Right cardiac atrium (tissue), 5 donors: ENCODE measurements at regions not wholly inside any gene's neighbourhood (a gene's known extent, or its start where the extent isn't known, plus 50 kb on each side); places are given as distances from the start of the nearest gene placed in this dataset.

Experiments used
- ATAC-seq, 2 donors: fragments of 200-7000 bp; cut with Tn5 transposase; one replicate each; pipeline versions ENCODE4 v1.8.0 to v1.9.1; 2020; ENCODE audit warnings: moderate library complexity in 2 of 2, mild to moderate bottlenecking in 1 of 2
- DNase-seq, 3 donors: peaks; one replicate each; pipeline ENCODE4 v3.0.0-alpha.2; 2020
- H3K27ac ChIP-seq: one replicate; pipeline ENCODE4 v1.5.1; 2013; ENCODE audit warnings: mild to moderate bottlenecking, low read length, control low read depth, moderate library complexity
- H3K27me3 ChIP-seq: one replicate; pipeline ENCODE4 v1.6.1; 2013; ENCODE audit not compliant: control insufficient read depth, insufficient read depth
- H3K4me1 ChIP-seq: one replicate; pipeline ENCODE4 v1.6.1; 2013; ENCODE audit warnings: low read length; ENCODE audit not compliant: control insufficient read depth, insufficient read depth
- H3K4me3 ChIP-seq: one replicate; pipeline ENCODE4 v1.5.1; 2013; ENCODE audit warnings: low read length, control low read depth
- H3K9me3 ChIP-seq: one replicate; pipeline ENCODE4 v1.6.1; 2013; ENCODE audit warnings: low read length; ENCODE audit not compliant: control insufficient read depth
- WGBS: extraction: QIAGEN DNeasy Blood & Tissue Kit; methylation state at CpG from one replicate; pipeline ENCODE4 v1.1.7; 2013; 5-methylcytosine and 5-hydroxymethylcytosine counted together
- intact Hi-C, 4 donors: fragments of 100-400 bp; cut with DNase I; formaldehyde crosslinking; loops; one replicate each; pipeline versions ENCODE4 v1.11.0 to v1.14.0; 2022 to 2023
- donor health status: healthy with polysubstance abuse.
- donor health status: DM: no; HTN: yes; CAD: no.
- donor health status: DM: no; HTN: no; CAD: no.
- donor health status: DM: no; HTN: yes; CAD: no; lungs with severe emphysema.
- donor health status: DM: yes; HTN: yes; CAD: no.

DNA sequence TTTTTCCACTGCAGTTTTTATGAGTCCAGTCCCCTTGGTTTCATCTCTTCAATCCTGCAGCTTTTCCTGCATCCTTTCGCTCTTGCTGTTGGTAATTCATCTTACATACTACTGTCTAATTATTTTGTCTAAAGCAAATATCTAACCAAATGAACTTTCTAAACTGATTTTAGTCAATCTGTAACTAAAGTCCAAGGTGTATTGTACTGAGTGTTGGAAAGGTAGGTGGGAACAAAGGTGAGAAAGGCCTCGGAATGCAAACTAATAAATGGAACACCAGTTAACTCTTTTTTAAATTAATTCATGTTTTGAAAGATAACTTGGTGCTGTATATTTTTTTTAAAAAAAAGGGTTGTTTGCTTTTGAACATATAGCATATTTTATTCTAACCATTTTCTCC is 152.7 kb upstream of the CYLC2 start:
- Histone ChIP-seq H3K9me3 (no peaks in the 10 kb centered on the region), H3K4me3 (no peak overlapping the region), H3K27ac (no peak overlapping the region), H3K4me1 (no peaks in the 10 kb centered on the region), H3K27me3 (no peaks in the 10 kb centered on the region)
- DNase-seq = no peak
- no peak for ATAC-seq
- WGBS = 80% methylated on average over 2 of the region's 2 CpGs
- intact Hi-C loops = no loop called here

DNA sequence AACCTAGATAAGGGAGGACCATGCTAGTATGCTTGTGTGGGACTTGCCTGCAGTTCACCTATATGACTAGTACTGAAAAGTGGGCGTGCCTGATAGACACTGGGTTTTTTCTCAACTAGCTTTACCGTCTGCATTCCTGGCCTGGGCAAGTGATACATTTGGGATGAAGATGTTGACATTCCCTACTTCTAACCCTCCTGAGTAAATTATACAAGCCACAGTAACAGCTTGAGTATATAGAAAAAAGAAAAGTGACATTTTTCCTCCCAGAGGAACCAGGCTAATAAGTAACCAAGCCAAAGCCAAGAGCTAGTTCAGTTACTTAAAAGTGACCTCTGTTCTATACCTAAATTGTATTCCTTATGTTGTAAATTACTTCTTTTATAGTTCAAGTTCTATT is 153.8 kb upstream of the CYLC2 start:
- Histone ChIP-seq H3K27me3 (no peaks in the 10 kb centered on the region), H3K4me3 (no peak overlapping the region), H3K9me3 (no peaks in the 10 kb centered on the region), H3K4me1 (no peaks in the 10 kb centered on the region), H3K27ac (no peak overlapping the region)
- intact Hi-C loops = no loop called here
- ATAC-seq (no peak), DNase-seq (no peak)
- 53% methylated on average over 2 of the region's 2 CpGs for WGBS

DNA sequence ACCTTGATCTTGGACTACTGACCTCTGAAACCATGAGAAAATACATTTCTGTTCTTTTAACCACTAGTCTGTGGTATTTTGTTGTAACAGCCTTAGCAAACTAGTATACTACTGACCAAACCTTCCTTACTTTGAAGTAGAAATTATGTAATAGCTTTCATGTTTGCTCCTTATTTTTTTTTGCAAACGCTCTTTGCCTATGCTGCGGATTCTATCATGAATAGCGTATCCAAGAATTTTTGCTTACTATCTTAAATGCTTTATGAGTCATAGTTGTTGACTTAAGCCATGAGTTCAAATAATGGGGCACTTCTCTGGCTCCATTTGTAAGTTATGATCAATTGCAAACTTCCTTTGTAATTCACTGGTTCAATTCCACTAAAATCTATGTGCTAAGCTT is 154.8 kb upstream of the CYLC2 start:
- Histone ChIP-seq H3K27ac (no peak overlapping the region), H3K27me3 (no peaks in the 10 kb centered on the region), H3K4me3 (no peak overlapping the region), H3K9me3 (no peaks in the 10 kb centered on the region), H3K4me1 (no peaks in the 10 kb centered on the region)
- DNase-seq = no peak
- WGBS = 88% methylated on average over 3 of the region's 3 CpGs
- intact Hi-C loops = no loop called here
- no peak for ATAC-seq

DNA sequence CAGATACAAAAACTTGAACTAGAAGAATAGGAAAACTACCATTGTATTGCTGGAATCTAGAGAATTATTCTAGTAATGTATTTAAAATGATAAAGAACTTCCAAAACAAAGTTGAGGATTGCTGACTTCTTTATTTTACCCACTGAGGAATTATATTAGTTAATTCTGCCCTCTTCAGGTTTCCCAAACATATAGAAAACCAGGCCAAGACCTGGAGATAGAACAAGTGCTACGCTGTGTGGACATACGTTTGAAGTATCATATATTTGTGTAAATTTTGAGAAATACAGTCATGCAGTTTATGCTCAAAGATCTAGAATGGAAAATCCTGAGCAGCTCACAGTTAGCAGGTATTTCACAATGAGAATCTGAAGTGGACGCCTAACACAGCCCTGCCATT is 162.3 kb upstream of the CYLC2 start:
- Histone ChIP-seq H3K4me1 (no peaks in the 10 kb centered on the region), H3K27ac (no peak overlapping the region), H3K4me3 (no peak overlapping the region), H3K9me3 (no peaks in the 10 kb centered on the region), H3K27me3 (no peaks in the 10 kb centered on the region)
- DNase-seq = no peak
- intact Hi-C loops = no loop called here
- ATAC-seq = no peak
- WGBS = 84% methylated on average over 3 of the region's 3 CpGs

DNA sequence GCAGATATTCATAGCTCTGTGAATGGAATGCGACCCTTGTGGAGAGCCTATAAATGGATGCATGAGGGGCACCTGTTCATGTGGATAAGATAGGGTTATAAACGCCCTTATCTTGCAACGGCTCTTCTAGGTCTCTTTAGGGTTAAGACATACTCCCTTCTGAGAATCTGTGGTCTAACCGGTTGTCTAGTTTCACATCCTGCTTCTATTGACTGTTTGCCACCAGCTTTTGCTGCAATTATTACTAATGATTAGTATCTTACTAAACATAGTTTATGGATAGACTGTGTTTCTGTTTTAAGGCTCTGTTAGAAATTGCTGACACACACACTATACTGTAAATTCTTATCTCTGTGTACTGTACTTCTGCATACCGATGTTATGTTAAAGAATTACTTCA is 198.9 kb upstream of the CYLC2 start:
- intact Hi-C loops = no loop called here
- Histone ChIP-seq H3K27ac (no peak overlapping the region), H3K4me3 (no peak overlapping the region), H3K27me3 (no peaks in the 10 kb centered on the region), H3K9me3 (no peaks in the 10 kb centered on the region), H3K4me1 (no peaks in the 10 kb centered on the region)
- no peak for ATAC-seq
- WGBS = 44% methylated on average over 5 of the region's 5 CpGs
- no peak for DNase-seq

DNA sequence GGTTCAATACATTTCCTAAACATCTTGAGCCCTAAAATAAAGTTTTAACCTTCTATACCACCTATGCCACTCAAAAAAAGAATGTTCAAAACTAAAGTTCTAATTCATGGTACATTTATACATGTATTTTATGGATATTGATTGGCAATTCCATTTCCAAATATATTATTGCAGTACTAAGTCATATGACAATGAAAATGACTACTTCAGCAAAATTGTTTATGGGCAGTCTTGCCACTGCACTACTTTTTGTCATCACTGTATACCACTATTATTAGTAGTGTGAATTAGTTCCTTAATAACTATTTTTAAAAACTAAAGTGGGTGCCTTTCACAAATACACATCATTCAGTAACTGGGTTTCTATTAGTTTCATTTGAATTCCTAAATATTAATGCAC is 199.6 kb upstream of the CYLC2 start:
- DNase-seq (no peak), ATAC-seq (no peak)
- Histone ChIP-seq H3K27me3 (no peaks in the 10 kb centered on the region), H3K4me3 (no peak overlapping the region), H3K9me3 (no peaks in the 10 kb centered on the region), H3K27ac (no peak overlapping the region), H3K4me1 (no peaks in the 10 kb centered on the region)
- intact Hi-C loops = no loop called here

DNA sequence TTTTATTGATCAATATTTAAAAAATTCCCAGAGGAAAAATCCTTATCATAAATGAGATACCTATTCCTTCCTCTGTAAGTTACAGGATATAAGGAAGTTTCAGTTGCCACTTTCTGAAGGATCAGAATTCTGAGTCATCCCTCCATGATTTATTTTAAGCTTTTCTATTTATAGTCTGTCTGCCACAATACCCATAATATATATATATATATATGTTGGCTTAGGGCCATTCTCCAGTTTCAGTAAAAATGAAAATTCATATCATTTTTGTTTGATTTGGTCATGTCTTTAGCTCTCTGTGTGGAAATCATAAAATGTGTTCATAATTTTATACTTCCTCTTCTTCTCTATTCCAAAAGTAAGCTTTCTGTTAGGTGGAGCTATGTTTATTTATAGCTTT is 215.8 kb upstream of the CYLC2 start:
- DNase-seq (no peak), ATAC-seq (no peak)
- Histone ChIP-seq H3K9me3 (no peaks in the 10 kb centered on the region), H3K27ac (no peak overlapping the region), H3K4me3 (no peak overlapping the region), H3K4me1 (no peaks in the 10 kb centered on the region), H3K27me3 (no peaks in the 10 kb centered on the region)
- intact Hi-C loops = no loop called here

DNA sequence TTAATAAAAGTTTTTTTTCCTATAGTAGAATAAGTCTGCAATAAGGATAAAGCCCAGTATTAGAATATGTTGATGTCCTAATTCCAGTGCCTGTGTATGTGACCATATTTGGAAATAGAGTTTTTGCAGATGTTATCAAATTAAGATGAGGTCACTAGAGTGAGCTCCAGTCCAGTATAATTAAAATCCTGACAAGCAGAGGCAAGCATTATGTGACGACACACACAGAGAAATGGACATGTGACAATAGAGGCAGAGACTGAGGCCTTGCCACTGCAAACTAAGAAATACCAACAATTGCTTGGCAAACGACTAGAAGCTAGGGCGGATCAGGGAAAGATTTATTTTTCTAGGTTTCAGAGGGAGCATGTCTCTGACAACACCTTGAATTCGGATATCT is 216.4 kb upstream of the CYLC2 start:
- intact Hi-C loops = no loop called here
- 51% methylated on average over 4 of the region's 4 CpGs for WGBS
- H3K27ac ChIP-seq = no peak overlapping the region
- DNase-seq = no peak
- no peaks in the 10 kb centered on the region for H3K9me3 ChIP-seq
- H3K4me3 ChIP-seq = no peak overlapping the region
- ATAC-seq = no peak
- H3K27me3 ChIP-seq = no peaks in the 10 kb centered on the region
- H3K4me1 ChIP-seq = no peaks in the 10 kb centered on the region

DNA sequence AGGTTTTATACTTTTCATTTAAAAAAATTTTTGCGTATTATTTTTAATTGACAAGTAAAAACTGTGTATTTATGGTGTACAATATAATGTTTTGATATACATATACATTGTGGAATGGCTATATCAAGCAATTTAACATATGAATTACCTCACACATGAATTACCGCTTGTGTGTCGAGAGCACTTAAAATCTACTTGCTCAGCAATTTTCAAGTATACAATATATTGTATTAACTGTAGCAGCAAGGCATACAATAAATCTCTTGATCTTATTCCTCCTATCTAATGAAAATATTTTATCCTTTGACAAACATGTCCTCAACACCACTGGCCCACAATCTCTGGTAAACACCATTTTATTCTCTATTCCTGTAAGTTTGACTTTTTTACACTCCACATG is 224.4 kb upstream of the CYLC2 start:
- Histone ChIP-seq H3K27me3 (no peaks in the 10 kb centered on the region), H3K4me1 (no peaks in the 10 kb centered on the region), H3K9me3 (no peaks in the 10 kb centered on the region), H3K4me3 (no peak overlapping the region), H3K27ac (no peak overlapping the region)
- ATAC-seq = no peak
- intact Hi-C loops = no loop called here
- 95% methylated on average over 3 of the region's 3 CpGs for WGBS
- no peak for DNase-seq

DNA sequence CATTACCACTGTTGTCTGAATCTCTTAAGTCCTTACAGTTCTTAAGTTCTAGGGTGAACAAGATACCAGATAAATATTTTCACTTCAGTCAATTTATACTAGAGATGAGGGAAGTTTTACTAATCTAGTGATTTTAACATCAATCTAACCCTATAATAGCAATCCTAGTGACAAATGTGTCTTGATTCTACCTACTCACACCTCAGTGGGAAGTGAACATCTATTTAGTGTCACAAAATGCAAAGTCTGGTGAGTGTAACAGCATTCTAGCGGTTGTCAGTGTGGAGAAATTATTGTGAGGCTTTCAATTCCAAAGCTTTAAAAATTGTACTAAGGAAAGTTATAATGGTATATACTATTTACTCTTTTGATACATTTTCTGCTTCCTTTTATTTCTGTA is 225.8 kb upstream of the CYLC2 start:
- H3K9me3 ChIP-seq = no peaks in the 10 kb centered on the region
- ATAC-seq (no peak), DNase-seq (no peak)
- intact Hi-C loops = no loop called here
- WGBS = 83% methylated on average over 1 of the region's 1 CpG
- H3K4me3 ChIP-seq = no peak overlapping the region
- no peaks in the 10 kb centered on the region for H3K4me1 ChIP-seq
- H3K27ac ChIP-seq = no peak overlapping the region
- H3K27me3 ChIP-seq = no peaks in the 10 kb centered on the region

DNA sequence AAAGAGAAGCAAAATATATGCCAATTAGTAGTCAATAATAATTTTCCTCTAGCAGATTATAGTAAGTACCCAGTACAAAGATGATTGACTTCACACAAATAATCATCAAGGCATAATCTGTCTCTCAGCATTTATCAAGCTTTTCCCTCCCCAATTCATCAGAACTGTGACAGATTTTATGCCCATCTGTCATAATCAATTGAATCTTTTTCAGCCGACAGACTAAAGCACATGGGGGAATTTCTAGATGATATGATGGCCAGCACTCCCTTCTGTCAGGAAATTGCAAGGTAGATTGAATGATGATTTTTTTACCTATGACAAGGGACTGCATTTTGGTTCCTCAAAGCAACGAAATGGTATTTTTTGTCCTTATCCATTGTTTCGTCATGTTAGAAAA is 227.1 kb upstream of the CYLC2 start:
- intact Hi-C loops = no loop called here
- no peak overlapping the region for H3K27ac ChIP-seq
- DNase-seq = no peak

DNA sequence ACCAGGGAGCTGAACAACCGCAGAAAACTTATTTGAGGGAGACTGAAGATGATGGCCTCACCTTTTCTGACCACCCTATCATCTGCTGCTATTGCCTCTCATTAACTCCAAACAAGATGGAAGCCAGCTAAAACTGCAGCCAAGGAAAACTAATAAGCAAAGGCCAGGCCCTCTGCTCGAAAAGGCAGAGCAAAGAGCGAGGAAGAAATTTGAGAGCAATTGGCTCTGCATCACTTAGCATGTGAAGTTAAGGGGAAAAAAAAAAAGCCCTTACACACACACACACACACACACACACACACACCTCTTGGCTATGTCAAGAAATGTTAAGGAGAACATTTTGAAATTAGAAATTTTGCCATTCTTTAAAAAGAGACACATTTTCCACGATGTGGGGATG is 228.1 kb upstream of the CYLC2 start:
- WGBS = 70% methylated on average over 4 of the region's 4 CpGs

More for the DNA sequence above, 227.1 kb upstream of the CYLC2 start:
- Histone ChIP-seq H3K9me3 (no peaks in the 10 kb centered on the region), H3K4me1 (no peaks in the 10 kb centered on the region), H3K27me3 (no peaks in the 10 kb centered on the region), H3K4me3 (no peak overlapping the region)
- ATAC-seq = no peak
- WGBS = 79% methylated on average over 3 of the region's 3 CpGs

More for the DNA sequence above, 228.1 kb upstream of the CYLC2 start:
- intact Hi-C loops = no loop called here
- DNase-seq (no peak), ATAC-seq (no peak)
- Histone ChIP-seq H3K27ac (no peak overlapping the region), H3K4me3 (no peak overlapping the region), H3K27me3 (no peaks in the 10 kb centered on the region), H3K4me1 (no peaks in the 10 kb centered on the region), H3K9me3 (no peaks in the 10 kb centered on the region)
